Testis (tissue), 2 donors: ENCODE measurements at regions not wholly inside any gene's neighbourhood (a gene's known extent, or its start where the extent isn't known, plus 50 kb on each side); places are given as distances from the start of the nearest gene placed in this dataset.

ENCODE experiments used
- DNase-seq: peaks from one replicate; pipeline ENCODE4 v3.0.0-alpha.2; 2019
- H3K27ac ChIP-seq, 2 donors: fragments of 200-600 bp; sonication (generic); one replicate each; pipeline ENCODE4 v1.5.1; 2019
- H3K27me3 ChIP-seq: fragments of 200-600 bp; sonication (generic); one replicate; pipeline ENCODE4 v1.5.1; 2019
- H3K36me3 ChIP-seq: fragments of 200-600 bp; sonication (generic); one replicate; pipeline ENCODE4 v1.5.1; 2017; ENCODE audit warnings: low read depth; ENCODE audit errors: missing control alignments
- H3K4me1 ChIP-seq: fragments of 200-600 bp; sonication (generic); one replicate; pipeline ENCODE4 v1.5.1; 2019
- H3K4me3 ChIP-seq, 2 donors: fragments of 200-600 bp; sonication (generic); one replicate each; pipeline ENCODE4 v1.5.1; 2017 to 2019
- H3K9me3 ChIP-seq: fragments of 200-600 bp; sonication (generic); one replicate; pipeline ENCODE4 v1.5.1; 2017
- CTCF ChIP-seq, 3 experiments: fragments of 450-650 bp in 2 of 3; fragments of 200-600 bp in 1 of 3; sonication (generic) in 1 of 3; IDR thresholded peaks; one replicate each; pipeline ENCODE4 v1.5.1; 2016 to 2019; ENCODE audit warnings: antibody characterized with exemption in 3 of 3, mild to moderate bottlenecking in 2 of 3, moderate library complexity in 1 of 3
- POLR2A ChIP-seq: fragments of 450-650 bp; IDR thresholded peaks from one replicate; pipeline ENCODE4 v1.6.1; 2017; ENCODE audit warnings: antibody characterized with exemption, mild to moderate bottlenecking, moderate library complexity
- WGBS, 2 donors: methylation state at CpG; one replicate each; pipeline ENCODE4 v1.1.5; 2018; 5-methylcytosine and 5-hydroxymethylcytosine counted together
- intact Hi-C: fragments of 100-400 bp; cut with DNase I; formaldehyde crosslinking; loops from one replicate; pipeline ENCODE4 v1.15.1; 2023; ENCODE audit warnings: low total_unique reads

- DNase-seq = no peak
- H3K36me3 ChIP-seq = no peaks in the 10 kb centered on the region
- 44 to 49% methylated on average over 2 of the region's 2 CpGs for WGBS, 2 donors
- intact Hi-C loops = no loop called here
- TF ChIP-seq POLR2A (no peak), CTCF (IDR thresholded peaks at IDR 0.05) (no peak)
- no peaks in the 10 kb centered on the region for H3K4me1 ChIP-seq
- no peaks in the 10 kb centered on the region for H3K9me3 ChIP-seq
- H3K4me3 ChIP-seq = no peak overlapping the region
- H3K27me3 ChIP-seq = no peaks in the 10 kb centered on the region
- H3K27ac ChIP-seq = no peak overlapping the region
Observed at GRCh38 chr2:204138206-204138605, 201.6 kb downstream of the ICOS start.

GRCh38 chr2:204140246-204140645, 203.7 kb downstream of the ICOS start:
- DNase-seq = no peak
- Histone ChIP-seq H3K36me3 (no peaks in the 10 kb centered on the region), H3K4me1 (no peaks in the 10 kb centered on the region), H3K4me3 (no peak overlapping the region), H3K27ac (no peak overlapping the region), H3K27me3 (no peaks in the 10 kb centered on the region), H3K9me3 (no peaks in the 10 kb centered on the region)
- TF ChIP-seq CTCF (IDR thresholded peaks at IDR 0.05) (no peak), POLR2A (no peak)
- 76 to 80% methylated on average over 3 of the region's 3 CpGs for WGBS, 2 donors
- intact Hi-C loops = no loop called here

- Histone ChIP-seq H3K27me3 (no peaks in the 10 kb centered on the region), H3K4me3 (no peak overlapping the region), H3K27ac (no peak overlapping the region), H3K36me3 (no peaks in the 10 kb centered on the region), H3K9me3 (no peaks in the 10 kb centered on the region), H3K4me1 (no peaks in the 10 kb centered on the region)
- 84 to 87% methylated on average over 14 of the region's 14 CpGs for WGBS, 2 donors
- intact Hi-C loops = no loop called here
- no peak for DNase-seq
- TF ChIP-seq POLR2A = no peak
- no peak for TF ChIP-seq CTCF (IDR thresholded peaks at IDR 0.05)
Observed at GRCh38 chr2:204143216-204144014, 206.9 kb downstream of the ICOS start.

- 90 to 95% methylated on average over 3 of the region's 3 CpGs for WGBS, 2 donors
- TF ChIP-seq CTCF (IDR thresholded peaks at IDR 0.05) = no peak
- TF ChIP-seq POLR2A = no peak
- H3K4me1 ChIP-seq = no peaks in the 10 kb centered on the region
- no peaks in the 10 kb centered on the region for H3K36me3 ChIP-seq
- no peaks in the 10 kb centered on the region for H3K9me3 ChIP-seq
- no peaks in the 10 kb centered on the region for H3K27me3 ChIP-seq
- H3K4me3 ChIP-seq = no peak overlapping the region
- H3K27ac ChIP-seq = no peak overlapping the region
- no peak for DNase-seq
- intact Hi-C loops = no loop called here
Observed at GRCh38 chr2:204144492-204144891, 207.9 kb downstream of the ICOS start.

GRCh38 chr2:204145263-204145751, 208.7 kb downstream of the ICOS start:
- Histone ChIP-seq H3K27ac (no peak overlapping the region), H3K36me3 (no peaks in the 10 kb centered on the region)
- peak; percentile 87 for DNase-seq

More at GRCh38 chr2:204145263-204145751, 208.7 kb downstream of the ICOS start:
- 7 to 8% methylated on average over 13 of the region's 13 CpGs for WGBS, 2 donors
- TF ChIP-seq CTCF (IDR thresholded peaks at IDR 0.05) (peak; percentile 66 to 91 (median 81)), POLR2A (no peak)
- intact Hi-C loops = no loop called here
- no peaks in the 10 kb centered on the region for H3K27me3 ChIP-seq
- no peaks in the 10 kb centered on the region for H3K4me1 ChIP-seq
- H3K4me3 ChIP-seq = peak overlapping the region in 1 of 2 donors; percentile 1
- no peaks in the 10 kb centered on the region for H3K9me3 ChIP-seq
